GM08714 (cell line): ENCODE measurements at regions not wholly inside any gene's neighbourhood (a gene's known extent, or its start where the extent isn't known, plus 50 kb on each side); places are given as distances from the start of the nearest gene placed in this dataset.
A peak's percentile ranks its signal among the peaks of the same experiment; 100 is the strongest.
"Not testable (repeated sequence)": the region's sequence is repeated elsewhere in the genome, so short reads cannot be mapped to it uniquely, and the experiment has no call there.

Experiments used
- H3K4me3 ChIP-seq: fragments of 200-500 bp; sonication (Bioruptor generic); 2 replicates; pipeline ENCODE4 v1.5.1; 2014; ENCODE audit warnings: mild to moderate bottlenecking, low read length, inconsistent platforms
- ZNF274 ChIP-seq: IDR thresholded peaks from 2 replicates; pipeline ENCODE4 v1.6.1; 2012; ENCODE audit warnings: mild to moderate bottlenecking, low read depth, low read length

GRCh38 chr9:87029905-87030304 is 82.6 kb upstream of the GAS1 start:
- no peak for TF ChIP-seq ZNF274
- H3K4me3 ChIP-seq: no peak overlapping the region

GRCh38 chr9:87034841-87035240 is 87.5 kb upstream of the GAS1 start:
- no peak for TF ChIP-seq ZNF274
- no peak overlapping the region for H3K4me3 ChIP-seq

GRCh38 chr9:87035879-87036278 is 88.6 kb upstream of the GAS1 start:
- TF ChIP-seq ZNF274: no peak
- no peak overlapping the region for H3K4me3 ChIP-seq

GRCh38 chr9:87036506-87036905 is 89.2 kb upstream of the GAS1 start:
- no peak overlapping the region for H3K4me3 ChIP-seq
- TF ChIP-seq ZNF274: no peak

- H3K4me3 ChIP-seq: no peak overlapping the region
- TF ChIP-seq ZNF274: no peak
Measured at GRCh38 chr9:87039809-87040392, 92.6 kb upstream of the GAS1 start.

- H3K4me3 ChIP-seq: no peak overlapping the region; the same call in 1 of the 2 replicates
Measured at GRCh38 chr9:87040410-87041009, 93.2 kb upstream of the GAS1 start.

GRCh38 chr9:87041553-87042235 is 94.4 kb upstream of the GAS1 start:
- peak overlapping the region; percentile 57; the same call in 1 of the 2 replicates for H3K4me3 ChIP-seq

More at GRCh38 chr9:87040410-87041009, 93.2 kb upstream of the GAS1 start:
- no peak for TF ChIP-seq ZNF274

- H3K4me3 ChIP-seq: not testable (repeated sequence)
Measured at GRCh38 chr9:87049929-87050608, 102.8 kb upstream of the GAS1 start.

GRCh38 chr9:87054999-87055686 is 107.8 kb upstream of the GAS1 start:
- H3K4me3 ChIP-seq: no peak overlapping the region
- TF ChIP-seq ZNF274: no peak

GRCh38 chr9:87059772-87060171 is 112.5 kb upstream of the GAS1 start:
- no peak overlapping the region for H3K4me3 ChIP-seq
- no peak for TF ChIP-seq ZNF274

- TF ChIP-seq ZNF274: no peak
- no peak overlapping the region for H3K4me3 ChIP-seq
Measured at GRCh38 chr9:87062746-87063145, 115.4 kb upstream of the GAS1 start.

- no peak overlapping the region for H3K4me3 ChIP-seq
- TF ChIP-seq ZNF274: no peak
Measured at GRCh38 chr9:87063246-87063645, 115.9 kb upstream of the GAS1 start.

- no peak overlapping the region for H3K4me3 ChIP-seq
- no peak for TF ChIP-seq ZNF274
Measured at GRCh38 chr9:87063871-87064270, 116.6 kb upstream of the GAS1 start.

GRCh38 chr9:87064311-87064710 is 117.0 kb upstream of the GAS1 start:
- TF ChIP-seq ZNF274: no peak
- no peak overlapping the region for H3K4me3 ChIP-seq
